Neural cell (in vitro differentiated cells): ENCODE measurements at regions not wholly inside any gene's neighbourhood (a gene's known extent, or its start where the extent isn't known, plus 50 kb on each side); places are given as distances from the start of the nearest gene placed in this dataset.

Source experiments
- H2AFZ ChIP-seq: fragments of 200-600, 300-800 bp; sonication (generic), shearing (Covaris generic); 2 replicates; pipeline ENCODE4 v1.6.0; 2014; ENCODE audit warnings: low read depth, mild to moderate bottlenecking, antibody characterized with exemption, low read length, moderate library complexity
- H3F3A ChIP-seq: fragments of 200-600 bp; shearing (Covaris generic); 2 replicates; pipeline ENCODE4 v1.6.1; 2016; ENCODE audit warnings: mild to moderate bottlenecking, moderate library complexity, mixed read lengths, antibody characterized with exemption, low read length; ENCODE audit not compliant: insufficient read depth, poor library complexity, severe bottlenecking
- H3K27ac ChIP-seq: fragments of 200-600, 300-800 bp; sonication (generic), shearing (Covaris generic); 2 replicates; pipeline ENCODE4 v1.5.1; 2014; ENCODE audit warnings: mild to moderate bottlenecking, low read length, moderate library complexity
- H3K27me3 ChIP-seq: fragments of 300-800, 200-600 bp; sonication (generic), shearing (Covaris generic); 2 replicates; pipeline ENCODE4 v1.6.0; 2014; ENCODE audit warnings: mild to moderate bottlenecking, low read depth, low read length, moderate library complexity; ENCODE audit not compliant: insufficient read depth
- H3K36me3 ChIP-seq: fragments of 300-800, 200-600 bp; sonication (generic), shearing (Covaris generic); 2 replicates; pipeline ENCODE4 v1.5.1; 2014; ENCODE audit warnings: mild to moderate bottlenecking, antibody characterized with exemption, low read length, moderate library complexity; ENCODE audit not compliant: insufficient read depth
- H3K4me2 ChIP-seq: fragments of 300-800, 200-600 bp; sonication (generic), shearing (Covaris generic); 2 replicates; pipeline ENCODE4 v1.6.0; 2014; ENCODE audit warnings: mild to moderate bottlenecking, low read length
- H3K4me3 ChIP-seq: fragments of 300-800, 200-600 bp; sonication (generic), shearing (Covaris generic); 2 replicates; pipeline ENCODE4 v1.5.1; 2014; ENCODE audit warnings: mild to moderate bottlenecking, low read length, moderate library complexity
- H3K79me2 ChIP-seq: fragments of 200-600 bp; shearing (Covaris generic); replicated peaks from 2 replicates; pipeline ENCODE4 v1.6.0; 2014; ENCODE audit warnings: mild to moderate bottlenecking, low read length, moderate library complexity; ENCODE audit not compliant: insufficient read depth
- H3K9ac ChIP-seq: fragments of 300-800, 200-600 bp; sonication (generic), shearing (Covaris generic); 2 replicates; pipeline ENCODE4 v1.6.1; 2016; ENCODE audit warnings: mild to moderate bottlenecking, low read length, mixed read lengths
- H3K9me2 ChIP-seq: fragments of 200-600 bp; shearing (Covaris generic); 2 replicates; pipeline ENCODE4 v1.6.1; 2016; ENCODE audit warnings: mild to moderate bottlenecking, low read length, mixed read lengths; ENCODE audit not compliant: insufficient read depth
- H3K9me3 ChIP-seq: fragments of 200-600, 300-800 bp; sonication (generic), shearing (Covaris generic); 2 replicates; pipeline ENCODE4 v1.6.1; 2016; ENCODE audit warnings: mild to moderate bottlenecking, mixed run types, low read length, moderate library complexity, mixed read lengths
- H4K20me1 ChIP-seq: fragments of 200-600 bp; shearing (Covaris generic); 2 replicates; pipeline ENCODE4 v1.6.1; 2016; ENCODE audit warnings: mild to moderate bottlenecking, mixed run types; ENCODE audit not compliant: insufficient read depth
- CTCF ChIP-seq: fragments of 450-650 bp; IDR thresholded peaks from 2 replicates; pipeline ENCODE4 v1.5.1; 2014; ENCODE audit warnings: antibody characterized with exemption, mild to moderate bottlenecking, moderate library complexity; ENCODE audit not compliant: poor library complexity, severe bottlenecking
- EP300 ChIP-seq: fragments of 450-650 bp; conservative IDR thresholded peaks from 2 replicates; pipeline ENCODE4 v1.6.1; 2014; ENCODE audit warnings: antibody characterized with exemption, mild to moderate bottlenecking, moderate library complexity; ENCODE audit not compliant: poor library complexity, severe bottlenecking
- EZH2 ChIP-seq: fragments of 200-600, 300-800 bp; shearing (Covaris generic), sonication (generic); IDR thresholded peaks from 2 replicates; pipeline ENCODE4 v1.6.1; 2014; ENCODE audit warnings: antibody characterized with exemption, low read length, borderline replicate concordance, mild to moderate bottlenecking; ENCODE audit not compliant: insufficient read depth, poor library complexity, severe bottlenecking
- MXI1 ChIP-seq: fragments of 450-650 bp; conservative IDR thresholded peaks from 2 replicates; pipeline ENCODE4 v1.6.1; 2014; ENCODE audit warnings: antibody characterized with exemption, mild to moderate bottlenecking; ENCODE audit not compliant: poor library complexity, severe bottlenecking
- POLR2AphosphoS5 ChIP-seq: IDR thresholded peaks from 2 replicates; pipeline ENCODE4 v1.6.1; 2012
- RAD21 ChIP-seq: fragments of 450-650 bp; conservative IDR thresholded peaks from 2 replicates; pipeline ENCODE4 v1.6.1; 2014; ENCODE audit warnings: antibody characterized with exemption, mild to moderate bottlenecking, moderate library complexity
- SMC3 ChIP-seq: fragments of 450-650 bp; conservative IDR thresholded peaks from 2 replicates; pipeline ENCODE4 v1.6.1; 2014; ENCODE audit warnings: antibody characterized with exemption, mild to moderate bottlenecking, moderate library complexity; ENCODE audit not compliant: poor library complexity
- TAF1 ChIP-seq: IDR thresholded peaks from 2 replicates; pipeline ENCODE4 v1.6.1; 2012; ENCODE audit warnings: low read depth
- TF ChIP-seq, protein P1 (sequence below): IDR thresholded peaks from 2 replicates; pipeline ENCODE4 v1.6.1; 2012; ENCODE audit warnings: borderline replicate concordance

GRCh38 chr18:30713299-30713698 lies 329.2 kb downstream of the DSC3 start:
- H2AFZ ChIP-seq: no peak overlapping the region
- TF ChIP-seq, protein P1, sequence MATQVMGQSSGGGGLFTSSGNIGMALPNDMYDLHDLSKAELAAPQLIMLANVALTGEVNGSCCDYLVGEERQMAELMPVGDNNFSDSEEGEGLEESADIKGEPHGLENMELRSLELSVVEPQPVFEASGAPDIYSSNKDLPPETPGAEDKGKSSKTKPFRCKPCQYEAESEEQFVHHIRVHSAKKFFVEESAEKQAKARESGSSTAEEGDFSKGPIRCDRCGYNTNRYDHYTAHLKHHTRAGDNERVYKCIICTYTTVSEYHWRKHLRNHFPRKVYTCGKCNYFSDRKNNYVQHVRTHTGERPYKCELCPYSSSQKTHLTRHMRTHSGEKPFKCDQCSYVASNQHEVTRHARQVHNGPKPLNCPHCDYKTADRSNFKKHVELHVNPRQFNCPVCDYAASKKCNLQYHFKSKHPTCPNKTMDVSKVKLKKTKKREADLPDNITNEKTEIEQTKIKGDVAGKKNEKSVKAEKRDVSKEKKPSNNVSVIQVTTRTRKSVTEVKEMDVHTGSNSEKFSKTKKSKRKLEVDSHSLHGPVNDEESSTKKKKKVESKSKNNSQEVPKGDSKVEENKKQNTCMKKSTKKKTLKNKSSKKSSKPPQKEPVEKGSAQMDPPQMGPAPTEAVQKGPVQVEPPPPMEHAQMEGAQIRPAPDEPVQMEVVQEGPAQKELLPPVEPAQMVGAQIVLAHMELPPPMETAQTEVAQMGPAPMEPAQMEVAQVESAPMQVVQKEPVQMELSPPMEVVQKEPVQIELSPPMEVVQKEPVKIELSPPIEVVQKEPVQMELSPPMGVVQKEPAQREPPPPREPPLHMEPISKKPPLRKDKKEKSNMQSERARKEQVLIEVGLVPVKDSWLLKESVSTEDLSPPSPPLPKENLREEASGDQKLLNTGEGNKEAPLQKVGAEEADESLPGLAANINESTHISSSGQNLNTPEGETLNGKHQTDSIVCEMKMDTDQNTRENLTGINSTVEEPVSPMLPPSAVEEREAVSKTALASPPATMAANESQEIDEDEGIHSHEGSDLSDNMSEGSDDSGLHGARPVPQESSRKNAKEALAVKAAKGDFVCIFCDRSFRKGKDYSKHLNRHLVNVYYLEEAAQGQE: no peak

DNA sequence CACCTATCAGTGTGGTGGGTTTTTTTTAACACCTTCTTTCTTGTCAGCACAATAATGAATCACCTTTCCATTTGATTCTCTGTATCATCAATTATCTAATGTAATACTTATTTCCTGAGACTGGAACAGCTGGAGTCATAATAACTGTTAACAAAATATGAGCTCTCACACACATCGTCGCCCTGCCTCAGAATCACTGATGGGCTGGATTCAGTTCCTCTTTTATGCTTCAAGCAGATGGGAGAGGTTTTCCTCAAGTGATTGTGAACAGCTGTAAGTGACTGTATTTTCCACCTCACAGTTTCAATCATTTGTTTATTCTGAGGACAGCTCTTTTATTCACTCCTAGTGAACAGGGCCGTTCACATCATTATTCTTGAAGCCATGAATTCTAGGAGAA lies 330.2 kb downstream of the DSC3 start:
- Histone ChIP-seq H3K4me3 (no peak overlapping the region), H3K9me3 (no peaks in the 10 kb centered on the region), H3K36me3 (no peaks in the 10 kb centered on the region), H3K79me2 (no peaks in the 10 kb centered on the region), H2AFZ (no peak overlapping the region), H3K4me2 (no peak overlapping the region), H3K27ac (no peak overlapping the region), H3K27me3 (no peaks in the 10 kb centered on the region), H3K9ac (no peak overlapping the region), H4K20me1 (no peaks in the 10 kb centered on the region), H3K9me2 (no peaks in the 10 kb centered on the region), H3F3A (no peaks in the 10 kb centered on the region)
- TF ChIP-seq RAD21: no peak
- TF ChIP-seq POLR2AphosphoS5: no peak
- TF ChIP-seq CTCF: no peak
- no peak for TF ChIP-seq EP300
- TF ChIP-seq MXI1: no peak
- TF ChIP-seq, protein P1: no peak
- TF ChIP-seq TAF1: no peak
- no peak for TF ChIP-seq SMC3
- TF ChIP-seq EZH2: no peak

More at GRCh38 chr18:30713299-30713698, 329.2 kb downstream of the DSC3 start:
- no peak overlapping the region for H3K9ac ChIP-seq
- no peak overlapping the region for H3K4me3 ChIP-seq
- H3F3A ChIP-seq: no peaks in the 10 kb centered on the region
- no peaks in the 10 kb centered on the region for H4K20me1 ChIP-seq
- no peaks in the 10 kb centered on the region for H3K9me2 ChIP-seq
- H3K4me2 ChIP-seq: no peak overlapping the region
- no peaks in the 10 kb centered on the region for H3K27me3 ChIP-seq
- H3K79me2 ChIP-seq: no peaks in the 10 kb centered on the region
- H3K27ac ChIP-seq: no peak overlapping the region
- no peaks in the 10 kb centered on the region for H3K9me3 ChIP-seq
- H3K36me3 ChIP-seq: no peaks in the 10 kb centered on the region
